ENCODE measurements at regions not wholly inside any gene's neighbourhood (a gene's known extent, or its start where the extent isn't known, plus 50 kb on each side); places are given as distances from the start of the nearest gene placed in this dataset.

DNA sequence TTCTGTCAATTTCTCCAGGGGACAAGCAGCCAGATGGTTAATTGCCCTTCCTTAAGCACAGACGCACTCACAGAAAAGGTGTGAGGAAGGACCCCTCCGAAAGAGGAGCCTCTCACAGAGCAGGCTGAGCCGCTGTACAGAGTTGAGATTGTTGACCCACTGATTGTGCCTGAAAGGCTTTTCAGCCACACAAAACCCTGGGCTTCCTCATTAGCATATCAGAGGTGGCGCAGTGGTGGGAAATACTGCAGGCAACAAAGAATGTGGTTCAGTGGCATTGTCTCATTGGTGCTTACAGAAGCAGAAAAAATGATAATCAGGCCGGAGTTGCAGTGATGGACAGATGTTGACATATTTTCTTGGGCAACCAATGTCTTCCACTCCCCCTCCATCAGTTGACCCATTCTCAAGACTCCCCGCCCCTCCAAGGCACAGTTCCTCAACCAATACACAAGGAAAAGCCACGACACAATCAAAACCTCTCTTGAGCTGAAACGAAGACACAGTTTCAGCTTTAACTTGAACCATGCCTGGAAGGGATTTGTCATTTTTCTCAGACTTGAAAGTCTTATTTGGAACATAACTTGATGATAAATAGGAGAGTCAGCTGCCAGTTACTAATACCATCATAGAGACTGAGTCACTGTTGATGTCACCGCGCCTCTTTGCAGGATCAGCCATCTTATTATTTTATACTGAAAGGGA lies 53.1 kb downstream of the ATXN3L start:
- intact Hi-C loops (cut with DNase I): no loop called here
- no peaks in the 10 kb centered on the region for H3K36me3 ChIP-seq
- no peak overlapping the region for H3K4me3 ChIP-seq
- TF ChIP-seq, protein P1, sequence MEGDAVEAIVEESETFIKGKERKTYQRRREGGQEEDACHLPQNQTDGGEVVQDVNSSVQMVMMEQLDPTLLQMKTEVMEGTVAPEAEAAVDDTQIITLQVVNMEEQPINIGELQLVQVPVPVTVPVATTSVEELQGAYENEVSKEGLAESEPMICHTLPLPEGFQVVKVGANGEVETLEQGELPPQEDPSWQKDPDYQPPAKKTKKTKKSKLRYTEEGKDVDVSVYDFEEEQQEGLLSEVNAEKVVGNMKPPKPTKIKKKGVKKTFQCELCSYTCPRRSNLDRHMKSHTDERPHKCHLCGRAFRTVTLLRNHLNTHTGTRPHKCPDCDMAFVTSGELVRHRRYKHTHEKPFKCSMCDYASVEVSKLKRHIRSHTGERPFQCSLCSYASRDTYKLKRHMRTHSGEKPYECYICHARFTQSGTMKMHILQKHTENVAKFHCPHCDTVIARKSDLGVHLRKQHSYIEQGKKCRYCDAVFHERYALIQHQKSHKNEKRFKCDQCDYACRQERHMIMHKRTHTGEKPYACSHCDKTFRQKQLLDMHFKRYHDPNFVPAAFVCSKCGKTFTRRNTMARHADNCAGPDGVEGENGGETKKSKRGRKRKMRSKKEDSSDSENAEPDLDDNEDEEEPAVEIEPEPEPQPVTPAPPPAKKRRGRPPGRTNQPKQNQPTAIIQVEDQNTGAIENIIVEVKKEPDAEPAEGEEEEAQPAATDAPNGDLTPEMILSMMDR (IDR thresholded peaks at IDR 0.05): no peak
- no peaks in the 10 kb centered on the region for H3K4me1 ChIP-seq
- H3K27me3 ChIP-seq: no peaks in the 10 kb centered on the region
- no peaks in the 10 kb centered on the region for H3K9me3 ChIP-seq
- H3K27ac ChIP-seq: no peak overlapping the region
- DNase-seq (ENCODE audit: low spot score in 2 of 2): no peak

DNA sequence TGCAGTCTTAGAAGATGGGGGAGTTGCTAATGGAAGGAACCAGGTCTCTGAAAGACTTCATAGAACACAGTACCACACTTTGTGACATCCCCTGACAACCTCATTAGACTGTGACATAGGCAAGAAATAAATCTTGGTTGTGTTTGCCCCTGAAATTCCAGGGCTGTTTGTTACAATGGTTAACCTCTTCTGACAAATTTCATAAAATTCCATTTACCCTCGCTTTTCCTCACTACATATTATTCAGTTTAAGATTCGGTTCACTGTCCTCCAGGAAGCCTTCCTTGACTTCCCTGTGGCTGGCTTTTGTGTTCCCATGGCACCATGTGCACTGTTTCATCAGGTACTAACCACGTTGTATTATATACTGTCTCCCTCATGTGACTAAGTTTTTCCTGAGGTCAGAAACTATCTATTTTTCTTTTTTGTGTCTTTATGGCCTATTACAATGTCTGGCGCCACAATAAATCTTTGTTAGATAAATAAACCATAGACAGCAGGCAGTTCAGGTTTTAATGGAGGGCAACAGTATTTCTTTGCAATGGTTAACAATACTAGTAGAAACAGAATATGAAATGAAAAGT lies 54.2 kb downstream of the ATXN3L start:
- Histone ChIP-seq H3K4me1 (no peaks in the 10 kb centered on the region), H3K4me3 (no peak overlapping the region), H3K27ac (no peak overlapping the region), H3K27me3 (no peaks in the 10 kb centered on the region), H3K36me3 (no peaks in the 10 kb centered on the region), H3K9me3 (no peaks in the 10 kb centered on the region)
- DNase-seq (ENCODE audit: low spot score in 2 of 2): no peak
- TF ChIP-seq, protein P1 (IDR thresholded peaks at IDR 0.05): no peak
- intact Hi-C loops (cut with DNase I): no loop called here

DNA sequence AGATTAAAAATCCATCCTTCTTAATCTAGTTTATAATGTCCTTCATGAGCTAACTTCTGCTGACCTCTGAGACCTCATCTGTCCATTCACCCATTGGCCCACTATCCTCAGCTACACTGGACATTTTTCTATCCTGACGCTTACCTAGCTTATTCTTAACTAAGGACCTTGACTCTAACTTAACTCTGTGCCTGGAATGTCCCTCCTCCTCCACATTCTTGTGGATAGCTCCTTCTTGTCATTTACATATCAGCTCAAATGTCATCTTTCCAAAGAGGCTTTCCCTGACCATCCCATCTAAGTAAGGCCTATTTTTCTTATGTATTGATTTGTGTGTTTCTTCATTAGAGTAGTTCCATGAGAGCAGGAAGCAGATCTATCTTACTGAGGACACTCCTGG lies 54.7 kb downstream of the ATXN3L start:
- no peak overlapping the region for H3K27ac ChIP-seq
- no peaks in the 10 kb centered on the region for H3K36me3 ChIP-seq
- H3K4me3 ChIP-seq: no peak overlapping the region
- H3K9me3 ChIP-seq: no peaks in the 10 kb centered on the region
- TF ChIP-seq, protein P1 (IDR thresholded peaks at IDR 0.05): no peak
- no peak for DNase-seq (ENCODE audit: low spot score in 2 of 2)
- intact Hi-C loops (cut with DNase I): no loop called here
- H3K27me3 ChIP-seq: no peaks in the 10 kb centered on the region
- no peaks in the 10 kb centered on the region for H3K4me1 ChIP-seq

DNA sequence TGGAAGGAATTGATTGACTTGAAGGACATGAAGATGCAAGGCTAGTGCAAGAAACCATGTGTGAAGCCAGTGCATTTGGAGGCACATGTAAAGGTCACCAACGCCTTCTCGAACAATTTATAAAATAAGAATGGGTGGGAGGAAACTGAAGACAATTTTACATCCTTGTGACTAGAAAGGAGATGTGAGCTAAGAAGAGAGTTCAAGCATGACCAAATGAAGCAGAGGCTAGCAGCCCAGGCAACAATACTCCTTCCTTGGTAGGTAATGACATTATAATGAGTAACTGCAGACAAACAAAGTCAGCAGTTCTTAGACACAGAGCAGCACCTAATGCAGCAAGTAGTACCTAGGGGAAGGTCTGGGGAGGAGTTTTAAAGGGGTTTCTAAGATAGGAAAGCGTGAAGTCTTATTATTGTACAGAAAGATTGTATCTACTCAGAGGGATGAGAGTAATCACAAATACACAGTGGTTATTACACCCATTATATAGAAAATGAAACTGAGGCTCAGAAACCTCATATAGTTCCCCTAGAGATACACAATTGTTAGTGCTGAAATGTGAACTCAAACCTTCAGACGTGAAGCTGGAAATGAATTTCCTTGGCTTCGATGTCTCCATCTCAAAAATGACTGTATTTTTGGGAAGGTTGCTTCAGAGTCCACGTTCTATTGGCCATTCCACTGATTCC lies 56.1 kb downstream of the ATXN3L start:
- Histone ChIP-seq H3K36me3 (no peaks in the 10 kb centered on the region), H3K27me3 (no peaks in the 10 kb centered on the region), H3K4me3 (no peak overlapping the region), H3K4me1 (no peaks in the 10 kb centered on the region), H3K9me3 (no peaks in the 10 kb centered on the region), H3K27ac (no peak overlapping the region)
- no peak for DNase-seq (ENCODE audit: low spot score in 2 of 2)
- TF ChIP-seq, protein P1 (IDR thresholded peaks at IDR 0.05): no peak
- intact Hi-C loops (cut with DNase I): no loop called here

DNA sequence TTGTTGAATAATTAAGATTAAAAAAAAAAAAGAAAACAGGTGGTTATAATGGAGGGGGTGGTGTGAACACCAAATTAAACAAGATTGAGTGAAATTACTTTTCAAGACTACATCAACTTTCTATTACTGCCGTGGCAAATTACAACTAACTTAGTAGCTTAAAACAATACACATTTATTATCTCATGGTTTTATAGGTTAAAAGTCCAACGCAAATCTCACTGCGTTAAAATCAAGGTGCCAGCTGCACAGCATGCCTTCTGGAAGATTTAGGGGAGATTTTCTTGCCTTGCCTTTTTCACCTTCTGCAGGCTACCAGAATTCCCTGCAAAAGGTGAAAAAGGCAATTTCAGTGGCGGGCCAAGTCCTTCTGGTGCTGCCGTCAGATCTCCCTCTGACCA lies 58.5 kb downstream of the ATXN3L start:
- H3K4me1 ChIP-seq: no peaks in the 10 kb centered on the region

More for the DNA sequence above, 58.5 kb downstream of the ATXN3L start:
- DNase-seq (ENCODE audit: low spot score in 2 of 2): no peak
- H3K27ac ChIP-seq: no peak overlapping the region
- no peaks in the 10 kb centered on the region for H3K36me3 ChIP-seq
- no peaks in the 10 kb centered on the region for H3K9me3 ChIP-seq
- H3K27me3 ChIP-seq: no peaks in the 10 kb centered on the region
- H3K4me3 ChIP-seq: no peak overlapping the region
- intact Hi-C loops (cut with DNase I): no loop called here
- TF ChIP-seq, protein P1 (IDR thresholded peaks at IDR 0.05): no peak

Measured in ascending aorta (tissue), 2 donors.